ENCODE measurements at regions not wholly inside any gene's neighbourhood (a gene's known extent, or its start where the extent isn't known, plus 50 kb on each side); places are given as distances from the start of the nearest gene placed in this dataset.

DNA sequence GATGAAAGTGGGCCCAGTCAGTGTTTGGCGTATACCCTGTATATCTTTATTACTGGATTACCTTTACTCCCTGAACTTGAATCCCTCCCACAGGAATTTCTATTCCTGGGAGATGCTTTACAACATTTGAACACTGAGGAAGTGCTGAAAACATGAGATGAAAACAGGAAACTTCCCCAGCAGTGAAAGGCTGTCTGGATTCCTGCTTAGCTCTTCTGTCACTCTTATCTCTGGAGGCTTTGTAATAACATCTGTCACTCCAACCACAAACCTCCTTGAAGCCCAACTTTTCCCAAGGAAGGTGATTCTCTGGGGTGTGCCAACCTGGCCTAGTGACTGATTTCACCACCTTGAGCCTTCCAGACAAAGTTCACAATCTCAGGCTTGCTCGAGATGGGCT is 264.5 kb upstream of the BMP2 start:
- no peak for DNase-seq (ENCODE audit: low read depth in 3 of 3, low spot score in 2 of 3)

DNA sequence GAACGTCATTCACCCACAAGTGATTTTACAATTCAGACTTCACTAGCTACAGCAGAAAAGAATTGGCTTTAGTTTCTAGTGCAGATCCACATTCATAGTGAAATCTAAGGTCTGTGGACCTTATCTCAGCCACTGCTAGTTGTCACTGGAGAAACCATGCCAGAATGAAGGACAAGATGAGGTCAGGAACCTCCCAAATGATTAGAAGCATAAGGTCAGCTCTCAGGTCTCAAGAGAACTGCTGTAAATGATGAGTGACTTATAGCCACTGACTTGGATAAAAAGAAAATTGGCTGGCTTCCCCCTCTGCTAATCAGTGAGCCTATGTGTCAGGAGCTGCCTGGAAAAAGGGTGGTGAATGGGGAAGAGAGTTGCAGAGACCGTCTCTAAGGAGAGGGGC is 265.3 kb upstream of the BMP2 start:
- DNase-seq (ENCODE audit: low read depth in 3 of 3, low spot score in 2 of 3): no peak

DNA sequence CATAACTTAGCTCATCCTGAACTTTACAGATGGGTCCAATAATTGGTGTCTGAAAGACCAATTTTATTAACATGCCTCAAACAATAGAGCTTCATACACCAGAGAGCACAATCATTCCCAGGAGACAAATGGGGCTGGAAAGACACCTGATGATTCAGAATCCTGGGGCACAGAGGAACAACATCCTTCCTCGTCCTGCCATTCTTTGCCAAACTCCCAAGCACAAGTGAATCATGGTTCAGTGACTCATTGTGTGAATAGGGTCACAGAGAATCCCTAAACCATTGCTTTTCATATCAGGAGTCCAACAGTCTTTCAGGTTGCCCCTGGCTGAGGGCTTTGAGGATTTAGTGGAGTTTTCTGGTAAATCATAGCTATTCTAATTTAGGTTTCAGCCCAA is 266.4 kb upstream of the BMP2 start:
- DNase-seq (ENCODE audit: low read depth in 3 of 3, low spot score in 2 of 3): no peak

GRCh38 chr20:6499566-6499965 is 267.9 kb upstream of the BMP2 start:
- DNase-seq (ENCODE audit: low read depth in 3 of 3, low spot score in 2 of 3): no peak

DNA sequence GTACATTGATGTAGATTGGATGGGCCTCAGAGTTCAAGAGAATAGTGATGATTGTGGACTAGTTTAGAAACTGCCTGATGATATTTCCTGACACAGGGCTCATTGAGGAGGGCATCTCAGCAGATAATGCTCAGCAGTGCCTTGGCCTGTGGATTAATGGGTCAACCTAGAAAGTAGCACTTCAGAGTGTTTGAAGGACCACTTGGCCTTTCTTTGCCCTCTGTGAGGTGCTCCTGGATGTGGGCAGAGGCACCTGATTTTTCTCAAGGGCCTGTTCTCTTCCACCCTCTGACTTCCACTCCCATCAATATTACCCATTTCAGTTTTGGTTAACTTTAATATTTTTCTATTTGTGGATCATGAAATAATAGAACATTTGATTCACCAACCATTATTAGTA is 270.6 kb upstream of the BMP2 start:
- no peak for DNase-seq (ENCODE audit: low read depth in 3 of 3, low spot score in 2 of 3)

GRCh38 chr20:6495907-6496306 is 271.6 kb upstream of the BMP2 start:
- no peak for DNase-seq (ENCODE audit: low read depth in 3 of 3, low spot score in 2 of 3)

- no peak for DNase-seq (ENCODE audit: low read depth in 3 of 3, low spot score in 2 of 3)
Observed at GRCh38 chr20:6492271-6493055, 275.0 kb upstream of the BMP2 start.

DNA sequence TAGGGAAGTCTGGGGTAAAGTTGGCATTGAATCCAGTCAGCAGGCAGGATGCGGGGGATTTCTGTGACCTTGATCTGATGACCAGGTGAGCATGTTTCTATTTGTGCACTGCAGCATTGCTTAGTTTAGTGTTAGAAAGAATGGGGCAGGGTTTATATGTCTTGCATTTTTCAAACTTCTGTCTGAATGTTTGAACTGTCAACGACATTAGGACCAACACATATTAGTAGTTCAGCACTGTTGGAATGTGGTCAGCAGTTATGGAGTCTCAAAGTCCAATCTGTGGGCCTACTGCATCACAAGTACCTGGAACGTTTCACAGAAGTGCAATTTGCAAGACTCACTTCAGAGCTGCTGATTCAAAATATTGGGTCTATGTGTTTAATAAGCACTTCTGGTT is 276.6 kb upstream of the BMP2 start:
- no peak for DNase-seq (ENCODE audit: low read depth in 3 of 3, low spot score in 2 of 3)

DNA sequence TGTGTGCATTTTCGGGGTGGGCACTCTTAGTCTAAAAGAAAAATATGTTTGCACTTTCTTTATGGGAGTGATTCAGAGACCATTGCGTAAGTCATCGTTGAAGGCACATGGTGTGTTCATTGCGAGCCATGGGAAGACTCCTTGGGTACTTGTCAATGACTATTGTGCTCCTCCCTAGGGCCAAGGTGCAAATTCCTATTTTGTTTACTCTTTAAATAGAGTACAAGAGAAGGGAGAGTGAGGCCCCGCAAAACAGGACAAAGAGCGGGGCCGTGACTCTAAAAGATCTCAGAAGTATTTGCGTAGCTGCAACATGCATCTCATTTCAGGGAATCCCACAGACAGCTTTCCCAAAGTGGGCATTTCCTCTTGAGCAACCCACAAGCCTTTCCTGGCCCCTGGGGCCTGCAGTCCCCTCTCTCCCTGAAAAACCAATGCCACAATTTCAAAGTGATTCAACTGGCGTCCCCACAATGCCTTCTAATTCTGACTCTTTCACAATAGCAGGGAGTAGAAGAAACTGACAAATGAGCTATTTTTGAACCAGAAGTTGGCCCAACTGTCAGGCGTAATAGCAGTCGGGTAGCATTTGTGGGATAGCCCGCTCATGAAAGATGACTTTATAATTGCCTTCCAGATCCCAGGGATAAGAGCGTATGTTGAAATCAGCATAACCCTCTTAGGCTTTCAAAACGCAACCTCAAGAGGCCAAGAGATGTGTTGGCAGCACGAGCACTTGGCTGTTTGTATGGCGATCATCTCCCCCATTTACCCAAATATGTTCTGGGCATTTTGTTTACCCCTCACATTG is 277.9 kb upstream of the BMP2 start:
- DNase-seq (ENCODE audit: low read depth in 3 of 3, low spot score in 2 of 3): no peak

DNA sequence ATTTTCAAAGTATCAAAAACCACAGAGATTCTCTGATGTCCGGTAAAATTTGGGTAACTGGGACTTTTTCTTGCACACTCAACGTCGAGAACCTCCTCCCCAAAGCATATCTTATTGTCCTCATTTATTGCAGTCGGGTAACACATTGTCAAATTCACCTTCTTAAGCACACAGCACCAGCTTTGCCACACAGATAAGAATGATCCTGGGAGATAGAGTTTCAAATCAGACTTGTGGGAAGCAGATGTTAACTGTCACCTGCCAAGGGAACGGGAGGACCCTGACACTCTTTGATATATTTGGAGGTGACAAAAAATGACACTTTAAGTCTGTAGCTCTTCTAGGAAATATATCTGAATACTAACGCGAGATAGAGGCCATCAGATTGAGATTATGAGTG is 282.1 kb upstream of the BMP2 start:
- DNase-seq (ENCODE audit: low read depth in 3 of 3, low spot score in 2 of 3): no peak

DNA sequence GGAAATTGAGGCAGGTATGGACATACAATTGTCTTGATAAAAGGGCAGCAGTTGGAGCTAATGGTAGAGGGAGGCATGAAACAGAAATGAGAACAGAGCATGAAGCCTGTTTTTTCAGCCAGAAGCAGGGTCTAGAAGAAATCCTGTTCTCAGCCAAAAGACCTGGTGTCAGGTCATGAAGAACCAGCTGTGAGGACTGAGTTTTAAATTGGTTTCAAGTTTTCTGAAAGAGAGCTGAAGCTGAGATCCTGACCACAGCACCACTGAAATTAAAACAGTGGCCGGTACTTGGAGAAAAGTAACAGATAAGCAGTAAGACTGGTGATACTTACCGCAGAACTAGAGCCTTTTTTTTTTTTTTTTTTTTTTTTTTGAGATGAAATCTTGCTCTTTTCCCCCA is 283.8 kb upstream of the BMP2 start:
- DNase-seq (ENCODE audit: low read depth in 3 of 3, low spot score in 2 of 3): no peak

GRCh38 chr20:6482486-6482885 is 285.0 kb upstream of the BMP2 start:
- DNase-seq (ENCODE audit: low read depth in 3 of 3, low spot score in 2 of 3): no peak

DNA sequence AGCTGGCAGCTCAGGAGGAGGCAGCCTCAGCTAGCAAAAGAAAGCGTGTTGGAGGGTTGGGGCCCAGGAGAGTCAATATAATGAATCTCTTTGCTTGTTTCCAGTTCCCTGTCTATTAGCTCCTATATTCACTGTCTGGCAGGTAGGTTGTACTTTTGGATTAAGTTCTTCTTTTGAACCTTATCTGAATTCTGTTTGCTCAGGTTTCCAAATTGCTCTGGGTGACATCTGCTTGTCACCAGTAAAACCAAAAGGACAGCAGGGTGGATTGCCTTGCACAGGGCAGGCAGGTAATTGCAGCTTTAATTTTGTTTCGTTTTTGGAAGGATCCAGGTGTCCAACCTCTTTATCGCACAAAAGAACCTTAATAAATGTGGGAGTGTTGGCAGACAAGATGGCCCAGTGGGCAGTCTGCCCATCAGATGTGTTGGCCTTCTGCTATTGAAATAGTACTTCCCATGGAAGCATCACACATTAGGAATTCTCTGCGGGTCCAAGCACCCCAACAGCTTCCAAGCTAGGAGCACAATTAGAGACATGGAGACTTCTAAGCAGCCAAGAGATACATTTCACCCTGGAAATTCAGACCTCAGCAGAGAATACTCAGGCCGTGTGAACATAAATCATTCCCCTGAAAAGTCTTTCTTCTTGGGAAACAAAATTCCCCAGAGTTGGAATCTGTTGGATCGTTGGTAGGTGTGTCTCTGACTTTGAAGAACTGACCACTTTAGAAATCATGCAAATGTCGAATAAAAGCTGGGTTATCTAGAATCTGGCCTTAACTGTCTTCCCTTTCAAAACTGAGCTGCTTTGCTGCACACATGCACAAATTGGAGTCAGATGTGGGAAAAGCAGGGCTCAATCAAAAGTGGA is 286.9 kb upstream of the BMP2 start:
- DNase-seq (ENCODE audit: low read depth in 3 of 3, low spot score in 2 of 3): no peak

DNA sequence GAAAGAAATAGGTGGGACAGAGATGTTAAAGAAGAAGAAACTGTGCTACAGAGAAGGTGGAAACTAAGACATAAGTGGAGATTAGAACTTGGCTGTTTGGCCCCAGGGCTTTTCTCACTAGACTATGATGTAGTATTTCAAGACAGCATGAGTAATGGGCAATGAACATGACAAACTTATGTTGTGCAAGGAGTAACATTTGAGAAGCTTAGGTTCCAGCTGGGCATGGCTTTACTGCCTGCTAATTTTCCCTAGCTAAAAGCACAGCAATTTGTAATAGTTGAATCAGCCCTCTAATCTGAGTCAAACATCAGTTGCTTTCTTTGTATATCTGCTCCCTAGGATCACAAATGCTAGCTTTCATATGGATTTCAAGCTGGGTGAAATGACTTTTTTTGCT is 294.3 kb upstream of the BMP2 start:
- DNase-seq (ENCODE audit: low read depth in 3 of 3, low spot score in 2 of 3): no peak

- no peak for DNase-seq (ENCODE audit: low read depth in 3 of 3, low spot score in 2 of 3)
Observed at GRCh38 chr20:6471871-6472270, 295.6 kb upstream of the BMP2 start.

GRCh38 chr20:6471110-6471647 is 296.3 kb upstream of the BMP2 start:
- DNase-seq (ENCODE audit: low read depth in 3 of 3, low spot score in 2 of 3): no peak

- DNase-seq (ENCODE audit: low read depth in 3 of 3, low spot score in 2 of 3): no peak
Observed at GRCh38 chr20:6469695-6470094, 297.8 kb upstream of the BMP2 start.

DNA sequence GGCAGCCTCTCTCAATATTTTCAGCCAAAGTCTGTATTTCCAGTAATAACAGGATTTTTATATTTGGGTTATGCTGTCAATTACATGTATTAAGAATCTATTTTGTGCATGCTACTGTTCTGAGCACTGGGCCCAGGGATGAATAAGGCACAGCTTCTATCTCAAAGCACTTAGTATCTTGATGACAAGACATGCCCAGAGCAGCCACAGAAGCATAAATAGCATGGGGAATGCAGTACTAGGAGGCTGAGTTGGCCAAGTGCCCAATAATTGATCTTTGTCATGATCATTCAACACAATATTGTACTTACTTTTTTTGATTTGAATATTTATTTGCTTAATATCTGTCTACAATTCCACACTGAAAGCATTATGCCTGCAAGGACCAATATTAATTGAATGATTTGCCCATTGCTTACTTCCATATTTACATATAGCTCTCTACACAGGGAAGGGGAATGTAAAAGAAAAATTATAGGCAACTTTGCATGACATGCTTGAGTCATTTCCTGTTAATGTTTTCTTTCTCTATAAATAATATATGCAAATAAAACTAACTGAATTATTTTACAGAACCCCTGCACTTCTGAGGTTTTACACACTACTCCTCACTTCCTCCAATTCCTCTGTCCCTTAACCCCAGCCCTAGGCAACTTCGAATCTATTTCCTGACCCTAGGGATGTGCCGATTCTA is 298.9 kb upstream of the BMP2 start:
- no peak for DNase-seq (ENCODE audit: low read depth in 3 of 3, low spot score in 2 of 3)

GRCh38 chr20:6467562-6467961 is 299.9 kb upstream of the BMP2 start:
- DNase-seq (ENCODE audit: low read depth in 3 of 3, low spot score in 2 of 3): no peak

DNA sequence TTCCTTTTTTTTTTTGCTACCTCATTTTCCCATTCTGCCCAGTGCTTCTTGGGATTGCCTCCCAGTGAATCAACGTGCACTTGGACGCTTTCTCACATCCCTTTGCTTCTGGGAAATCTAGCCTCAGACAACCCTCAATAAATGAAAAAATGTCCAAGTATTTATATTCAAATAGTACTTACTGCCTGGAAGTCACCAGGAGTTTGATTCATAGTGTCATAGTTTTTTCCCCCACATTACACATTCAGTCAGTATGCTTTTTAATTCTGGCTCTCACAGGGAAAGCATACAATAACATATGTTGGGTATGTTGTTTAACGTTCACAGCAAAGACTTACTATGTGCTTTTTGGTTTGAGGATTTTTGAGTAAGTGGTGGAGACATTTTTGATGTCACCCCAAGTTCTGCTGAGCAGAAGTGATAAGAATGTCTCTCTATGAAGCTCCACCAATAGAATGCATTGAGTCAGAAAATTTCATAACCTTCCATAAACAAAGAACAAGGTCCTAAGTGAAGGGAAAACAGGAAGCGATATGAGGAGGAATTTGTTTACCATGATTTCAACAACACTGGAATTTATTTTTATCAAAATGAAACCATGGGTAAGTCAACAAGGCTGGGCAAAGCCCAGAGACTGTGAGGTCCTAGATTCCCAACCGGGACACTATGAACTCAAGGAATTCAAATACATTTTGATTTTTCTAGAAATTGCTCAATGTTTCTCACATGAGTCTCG is 301.2 kb upstream of the BMP2 start:
- no peak for DNase-seq (ENCODE audit: low read depth in 3 of 3, low spot score in 2 of 3)
